ENCODE measurements at regions not wholly inside any gene's neighbourhood (a gene's known extent, or its start where the extent isn't known, plus 50 kb on each side); places are given as distances from the start of the nearest gene placed in this dataset.

DNA sequence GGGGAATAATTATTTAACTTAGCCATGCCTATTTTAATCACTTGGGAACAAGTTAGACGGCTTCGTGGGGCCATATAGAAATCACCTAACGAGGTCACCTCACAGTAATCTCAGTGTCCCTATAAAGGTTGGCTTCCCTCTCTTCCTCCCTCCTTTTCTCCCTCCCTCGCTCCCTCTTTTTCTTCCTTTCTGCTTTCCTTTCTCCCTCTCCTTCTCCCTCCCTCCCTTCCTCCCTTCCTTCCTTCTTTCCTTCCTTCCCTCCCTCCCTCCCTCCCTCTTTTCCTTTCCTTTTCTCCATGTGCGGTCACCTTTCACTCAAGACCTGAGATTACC lies 206.1 kb upstream of the DPH6 start (continued):
- TF ChIP-seq, protein P1, sequence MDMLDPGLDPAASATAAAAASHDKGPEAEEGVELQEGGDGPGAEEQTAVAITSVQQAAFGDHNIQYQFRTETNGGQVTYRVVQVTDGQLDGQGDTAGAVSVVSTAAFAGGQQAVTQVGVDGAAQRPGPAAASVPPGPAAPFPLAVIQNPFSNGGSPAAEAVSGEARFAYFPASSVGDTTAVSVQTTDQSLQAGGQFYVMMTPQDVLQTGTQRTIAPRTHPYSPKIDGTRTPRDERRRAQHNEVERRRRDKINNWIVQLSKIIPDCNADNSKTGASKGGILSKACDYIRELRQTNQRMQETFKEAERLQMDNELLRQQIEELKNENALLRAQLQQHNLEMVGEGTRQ (IDR thresholded peaks at IDR 0.05; ENCODE audit: low read depth, low read length), result no peak
- TF ChIP-seq, protein P2, sequence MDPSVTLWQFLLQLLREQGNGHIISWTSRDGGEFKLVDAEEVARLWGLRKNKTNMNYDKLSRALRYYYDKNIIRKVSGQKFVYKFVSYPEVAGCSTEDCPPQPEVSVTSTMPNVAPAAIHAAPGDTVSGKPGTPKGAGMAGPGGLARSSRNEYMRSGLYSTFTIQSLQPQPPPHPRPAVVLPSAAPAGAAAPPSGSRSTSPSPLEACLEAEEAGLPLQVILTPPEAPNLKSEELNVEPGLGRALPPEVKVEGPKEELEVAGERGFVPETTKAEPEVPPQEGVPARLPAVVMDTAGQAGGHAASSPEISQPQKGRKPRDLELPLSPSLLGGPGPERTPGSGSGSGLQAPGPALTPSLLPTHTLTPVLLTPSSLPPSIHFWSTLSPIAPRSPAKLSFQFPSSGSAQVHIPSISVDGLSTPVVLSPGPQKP (IDR thresholded peaks at IDR 0.05; ENCODE audit: borderline replicate concordance, low read depth, low read length), result no peak
- TF ChIP-seq FOS (IDR thresholded peaks at IDR 0.05; ENCODE audit: low read depth, low read length), result no peak
- TF ChIP-seq SMC3 (IDR thresholded peaks at IDR 0.05; ENCODE audit: low read depth, low read length), result no peak
- TF ChIP-seq BHLHE40 (IDR thresholded peaks at IDR 0.05; ENCODE audit: low read depth, low read length), result no peak

Data from IMR-90 (cell line).